Spleen (tissue), 7 donors: ENCODE measurements at regions not wholly inside any gene's neighbourhood (a gene's known extent, or its start where the extent isn't known, plus 50 kb on each side); places are given as distances from the start of the nearest gene placed in this dataset.

Experiments used
- CTCF ChIP-seq, 11 experiments: fragments of 200-600 bp in 7 of 11; fragments of 450-650 bp in 4 of 11; sonication (generic) in 4 of 11; IDR thresholded peaks in 8 of 11; conservative IDR thresholded peaks in 3 of 11; 1 replicate in 7 of 11; 2 replicates in 4 of 11; pipeline versions ENCODE4 v1.4.0 to v1.8.0; 2016 to 2021; ENCODE audit warnings: antibody characterized with exemption in 11 of 11, inconsistent platforms in 4 of 11, mild to moderate bottlenecking in 1 of 11
- POLR2A ChIP-seq, 3 donors: fragments of 450-650 bp; IDR thresholded peaks; one replicate each; pipeline ENCODE4 v1.5.1; 2017; ENCODE audit warnings: antibody characterized with exemption in 3 of 3, mild to moderate bottlenecking in 1 of 3
- donor health status: DM: no; HTN: no; CAD: no; lungs with moderate emphysema.
- donor health status: DM: no; HTN: no; CAD: no.
- donor health status: DM: no; HTN: no; CAD: no.

DNA sequence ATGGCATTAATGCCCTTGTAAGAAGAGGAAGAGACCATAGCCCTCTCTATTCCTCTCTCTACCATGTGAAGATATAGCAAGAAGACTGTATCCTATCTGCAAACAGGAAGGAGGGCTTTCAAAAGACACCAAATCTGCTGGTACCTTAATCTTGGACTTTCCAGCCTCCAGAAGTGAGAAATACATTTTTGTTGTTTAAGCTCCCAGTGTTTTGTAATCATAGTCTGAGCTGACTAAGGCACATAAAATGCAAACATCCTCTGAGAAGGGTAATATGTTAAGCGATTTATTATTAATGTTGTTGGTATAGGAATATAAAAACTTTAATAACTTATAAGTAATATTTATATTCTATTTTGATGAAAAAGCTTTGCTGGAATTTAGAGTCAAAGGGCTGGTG is 559.8 kb downstream of the SUCLG1 start:
- TF ChIP-seq CTCF (IDR thresholded peaks at IDR 0.05 in 8 of 11, conservative IDR thresholded peaks at IDR 0.05 in 3 of 11) (no peak), POLR2A (IDR thresholded peaks at IDR 0.05) (no peak)
